ENCODE measurements at regions not wholly inside any gene's neighbourhood (a gene's known extent, or its start where the extent isn't known, plus 50 kb on each side); places are given as distances from the start of the nearest gene placed in this dataset.

GRCh38 chr9:106644661-106645060, 218.3 kb upstream of the ZNF462 start:
- TF ChIP-seq EZH2phosphoT487 (IDR thresholded peaks at IDR 0.05; ENCODE audit: insufficient read depth, low read depth) (no peak), EZH2 (IDR thresholded peaks at IDR 0.05; ENCODE audit: insufficient read depth, poor library complexity, severe bottlenecking) (no peak)
